Muscle layer of duodenum (tissue), 2 donors: ENCODE measurements at regions not wholly inside any gene's neighbourhood (a gene's known extent, or its start where the extent isn't known, plus 50 kb on each side); places are given as distances from the start of the nearest gene placed in this dataset.
"Not testable (repeated sequence)": the region's sequence is repeated elsewhere in the genome, so short reads cannot be mapped to it uniquely, and the experiment has no call there.

ENCODE experiments used
- H3K27ac ChIP-seq: one replicate; pipeline ENCODE4 v1.7.0; 2013; ENCODE audit warnings: mild to moderate bottlenecking, low read length
- H3K27me3 ChIP-seq: one replicate; pipeline ENCODE4 v1.7.0; 2013; ENCODE audit warnings: low read depth, mild to moderate bottlenecking, control low read depth, low read length
- H3K36me3 ChIP-seq, 2 donors: one replicate each; pipeline ENCODE4 v1.7.0; 2013; ENCODE audit warnings: low read length in 2 of 2, control low read depth in 1 of 2, mild to moderate bottlenecking in 1 of 2; ENCODE audit not compliant: insufficient read depth in 2 of 2, control insufficient read depth in 1 of 2
- H3K4me1 ChIP-seq, 2 donors: one replicate each; pipeline ENCODE4 v1.7.0; 2013; ENCODE audit warnings: low read length in 2 of 2, mild to moderate bottlenecking in 2 of 2, control low read depth in 1 of 2, moderate library complexity in 1 of 2; ENCODE audit not compliant: insufficient read depth in 2 of 2, control insufficient read depth in 1 of 2
- H3K4me3 ChIP-seq, 2 donors: one replicate each; pipeline ENCODE4 v1.7.0; 2013; ENCODE audit warnings: low read length in 2 of 2, low read depth in 1 of 2, mild to moderate bottlenecking in 1 of 2
- H3K9me3 ChIP-seq, 2 donors: one replicate each; pipeline ENCODE4 v1.7.0; 2013; ENCODE audit warnings: low read length in 2 of 2, control low read depth in 1 of 2, mild to moderate bottlenecking in 1 of 2; ENCODE audit not compliant: control insufficient read depth in 1 of 2
- donor health status: healthy.

GRCh38 chr1:149285638-149286037 is 182.3 kb upstream of the NBPF9 start:
- H3K27ac ChIP-seq, H3K36me3 ChIP-seq, H3K9me3 ChIP-seq, H3K4me3 ChIP-seq, H3K4me1 ChIP-seq, H3K27me3 ChIP-seq: not testable (repeated sequence)

- H3K27ac ChIP-seq, H3K27me3 ChIP-seq, H3K4me1 ChIP-seq, H3K36me3 ChIP-seq, H3K4me3 ChIP-seq, H3K9me3 ChIP-seq: not testable (repeated sequence)
Measured at GRCh38 chr1:149288580-149288979, 185.2 kb upstream of the NBPF9 start.

DNA sequence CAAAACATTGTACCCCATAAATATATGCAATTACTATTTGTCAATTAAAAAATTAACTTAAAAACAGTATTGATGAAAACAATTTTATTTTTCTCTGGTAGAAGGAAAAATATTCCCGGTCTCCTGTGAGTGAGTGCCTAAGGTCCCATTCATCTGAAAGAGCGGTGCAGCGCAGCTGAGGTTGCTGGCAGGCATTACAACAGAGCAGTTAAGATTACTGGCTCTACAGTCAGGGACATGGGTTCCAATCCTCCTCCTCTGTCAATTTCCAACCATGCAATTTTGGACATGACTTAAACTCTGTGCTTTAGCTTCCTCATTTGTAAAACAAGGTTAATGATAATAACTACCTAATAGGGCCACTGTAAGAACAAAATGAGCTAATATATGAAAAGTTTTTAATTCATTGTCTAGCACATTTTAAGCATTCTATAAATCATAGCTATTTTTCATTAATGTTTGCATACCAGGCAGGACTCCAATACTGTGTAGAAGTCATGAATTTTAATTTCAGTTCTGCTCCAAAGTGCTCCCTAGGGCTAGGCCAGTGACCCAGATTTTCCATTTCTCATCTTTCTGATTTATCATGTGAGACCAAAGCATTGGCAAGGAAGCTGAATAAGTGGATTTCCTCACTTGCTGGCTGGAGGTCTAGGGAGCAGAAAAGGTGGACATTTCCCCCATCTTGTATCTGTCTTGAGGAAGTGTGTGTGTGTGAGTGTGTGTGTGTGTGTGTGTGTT is 174.2 kb upstream of the NBPF19 start:
- not testable (repeated sequence) for H3K9me3 ChIP-seq, H3K4me1 ChIP-seq, H3K36me3 ChIP-seq, H3K27me3 ChIP-seq, H3K27ac ChIP-seq, H3K4me3 ChIP-seq

DNA sequence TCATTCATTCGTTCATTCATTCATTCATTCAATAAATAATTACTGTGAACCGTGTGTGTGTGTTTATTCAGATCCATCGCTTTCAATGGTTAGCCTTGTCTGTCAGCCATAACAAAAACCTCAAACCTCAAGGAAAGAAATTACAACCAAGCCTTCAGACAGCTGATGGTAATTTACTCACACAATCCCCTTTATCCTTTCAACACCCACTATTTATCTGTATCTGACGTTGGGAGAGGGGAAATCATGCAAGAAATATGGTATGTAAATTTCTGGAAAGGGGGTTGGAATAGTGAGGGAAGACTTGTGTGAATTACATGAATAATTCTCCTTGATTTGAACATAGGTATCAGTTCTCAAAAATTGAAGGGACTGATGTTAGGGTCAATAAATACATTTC is 173.6 kb upstream of the NBPF19 start:
- not testable (repeated sequence) for H3K4me1 ChIP-seq, H3K27me3 ChIP-seq, H3K27ac ChIP-seq, H3K4me3 ChIP-seq, H3K36me3 ChIP-seq, H3K9me3 ChIP-seq

DNA sequence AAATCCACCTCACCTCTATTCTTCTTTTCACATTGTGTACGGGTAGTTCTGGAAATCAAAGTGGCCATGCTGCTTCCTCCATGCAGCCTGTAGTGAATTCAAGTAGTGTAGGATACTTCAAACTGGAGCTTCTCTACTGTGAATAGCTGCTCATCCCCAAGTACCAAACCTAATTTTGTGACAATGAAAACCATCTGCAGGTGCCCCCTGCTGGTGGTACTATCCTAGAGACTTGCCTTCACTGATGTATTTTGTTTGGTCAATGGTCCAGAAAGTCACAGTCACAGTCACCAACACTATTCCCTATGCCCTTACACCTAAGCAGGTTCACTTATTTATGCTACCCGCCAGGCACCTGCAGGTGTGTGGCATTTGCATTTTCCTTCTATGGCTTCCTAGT is 170.0 kb upstream of the NBPF19 start:
- not testable (repeated sequence) for H3K27ac ChIP-seq, H3K36me3 ChIP-seq, H3K4me1 ChIP-seq, H3K27me3 ChIP-seq, H3K4me3 ChIP-seq, H3K9me3 ChIP-seq

DNA sequence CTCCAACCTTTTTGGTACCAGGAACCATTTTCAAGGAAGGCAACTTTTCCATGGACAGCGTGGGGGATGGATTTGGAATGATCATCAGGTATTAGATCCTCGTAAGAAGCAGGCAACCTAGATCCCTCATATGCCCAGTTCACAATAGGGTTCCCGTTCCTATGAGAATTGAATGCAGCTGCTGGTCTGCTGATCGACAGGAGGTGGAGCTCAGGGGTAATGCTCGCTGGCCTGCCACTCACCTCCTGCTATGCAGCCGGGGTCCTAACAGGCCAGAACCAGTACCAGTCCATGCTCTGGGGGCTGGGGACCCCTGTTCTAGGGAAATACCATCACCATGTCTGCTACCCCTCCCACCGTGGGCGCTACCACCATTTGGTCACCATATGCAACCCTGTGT is 167.2 kb upstream of the NBPF19 start:
- not testable (repeated sequence) for H3K4me1 ChIP-seq, H3K9me3 ChIP-seq, H3K27me3 ChIP-seq, H3K4me3 ChIP-seq, H3K27ac ChIP-seq, H3K36me3 ChIP-seq

- not testable (repeated sequence) for H3K27ac ChIP-seq, H3K4me1 ChIP-seq, H3K4me3 ChIP-seq, H3K36me3 ChIP-seq, H3K27me3 ChIP-seq, H3K9me3 ChIP-seq
Measured at GRCh38 chr1:149314921-149315320, 159.9 kb upstream of the NBPF19 start.

GRCh38 chr1:149320971-149321731 is 153.7 kb upstream of the NBPF19 start:
- H3K4me1 ChIP-seq, H3K36me3 ChIP-seq, H3K9me3 ChIP-seq, H3K27ac ChIP-seq, H3K27me3 ChIP-seq, H3K4me3 ChIP-seq: not testable (repeated sequence)

- H3K4me3 ChIP-seq, H3K4me1 ChIP-seq, H3K27me3 ChIP-seq, H3K9me3 ChIP-seq, H3K27ac ChIP-seq, H3K36me3 ChIP-seq: not testable (repeated sequence)
Measured at GRCh38 chr1:149321732-149322016, 153.2 kb upstream of the NBPF19 start.

DNA sequence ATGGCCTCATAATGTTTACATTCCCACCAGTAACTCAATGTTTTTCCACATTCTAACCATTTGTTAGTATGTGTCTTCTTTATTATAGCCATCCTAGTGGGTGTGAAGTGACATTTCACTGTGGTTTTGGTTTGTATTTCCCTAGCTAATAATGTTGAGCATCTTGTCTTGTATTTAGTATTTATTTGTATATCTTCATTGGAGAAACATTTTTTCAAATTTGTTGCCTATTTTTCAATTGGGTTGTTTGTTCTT is 144.8 kb upstream of the NBPF19 start:
- not testable (repeated sequence) for H3K4me1 ChIP-seq, H3K36me3 ChIP-seq, H3K27ac ChIP-seq, H3K9me3 ChIP-seq, H3K4me3 ChIP-seq, H3K27me3 ChIP-seq

DNA sequence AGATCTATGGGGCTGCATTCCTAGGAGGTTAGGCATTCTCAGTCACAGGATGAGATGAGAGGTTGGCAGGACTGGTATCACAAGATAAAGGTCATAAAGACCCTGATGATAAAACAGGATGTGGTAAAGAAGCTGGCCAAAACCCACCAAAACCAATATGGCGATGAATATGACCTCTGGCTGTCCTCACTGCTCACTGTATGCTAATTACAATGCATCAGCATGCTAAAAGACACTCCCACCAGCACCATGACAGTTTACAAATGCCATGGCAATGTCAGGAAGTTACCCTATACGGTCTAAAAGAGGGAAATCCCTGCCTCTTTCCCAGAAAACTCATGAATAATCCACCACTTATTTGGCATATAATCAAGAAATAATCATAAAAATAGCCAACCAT is 138.8 kb upstream of the NBPF19 start:
- H3K27ac ChIP-seq, H3K4me1 ChIP-seq, H3K4me3 ChIP-seq, H3K36me3 ChIP-seq, H3K9me3 ChIP-seq, H3K27me3 ChIP-seq: not testable (repeated sequence)

DNA sequence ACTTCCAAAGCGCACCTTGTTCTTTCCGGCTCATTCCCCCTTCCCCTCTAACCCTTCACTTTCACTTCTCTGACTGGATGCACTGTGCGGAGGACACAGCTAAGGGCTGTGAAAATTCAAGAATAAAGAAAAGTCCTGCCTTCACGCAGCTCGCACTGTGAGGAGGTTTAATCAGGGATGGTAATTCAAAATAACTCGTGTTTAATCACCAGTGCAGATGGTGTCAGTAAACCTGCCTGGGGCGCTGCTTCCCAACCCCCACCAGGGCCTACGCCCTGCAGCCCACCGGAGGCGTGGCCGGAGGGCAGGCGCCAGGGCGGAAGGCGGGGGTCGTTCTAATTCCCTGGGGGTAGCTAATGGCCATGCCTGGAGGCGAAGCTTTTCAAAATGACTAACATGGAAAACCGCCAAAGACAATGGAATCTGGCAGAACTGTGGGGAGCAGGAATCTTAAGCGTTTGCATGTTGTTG is 136.6 kb upstream of the NBPF19 start:
- H3K27me3 ChIP-seq, H3K36me3 ChIP-seq, H3K27ac ChIP-seq, H3K4me1 ChIP-seq, H3K9me3 ChIP-seq, H3K4me3 ChIP-seq: not testable (repeated sequence)
